ENCODE measurements at regions not wholly inside any gene's neighbourhood (a gene's known extent, or its start where the extent isn't known, plus 50 kb on each side); places are given as distances from the start of the nearest gene placed in this dataset.

GRCh38 chr4:123934096-123934495 lies 537.5 kb downstream of the SPRY1 start:
- Histone ChIP-seq H3K4me3 (ENCODE audit: low read length) (no peak overlapping the region), H3K4me1 (ENCODE audit: control insufficient read depth, insufficient read depth, low read length) (peaks cover 6% of the 10 kb centered on the region), H3K9ac (ENCODE audit: low read length) (no peak overlapping the region), H3K36me3 (ENCODE audit: control insufficient read depth, insufficient read depth, low read length) (no peaks in the 10 kb centered on the region), H3K27me3 (ENCODE audit: control insufficient read depth, insufficient read depth, low read length) (no peaks in the 10 kb centered on the region), H3K27ac (ENCODE audit: low read depth, low read length) (no peak overlapping the region)

- Histone ChIP-seq H3K4me3 (ENCODE audit: low read length) (no peak overlapping the region), H3K9ac (ENCODE audit: low read length) (no peak overlapping the region), H3K27ac (ENCODE audit: low read depth, low read length) (no peak overlapping the region), H3K36me3 (ENCODE audit: control insufficient read depth, insufficient read depth, low read length) (no peaks in the 10 kb centered on the region), H3K4me1 (ENCODE audit: control insufficient read depth, insufficient read depth, low read length) (peaks cover 6% of the 10 kb centered on the region), H3K27me3 (ENCODE audit: control insufficient read depth, insufficient read depth, low read length) (no peaks in the 10 kb centered on the region)
Measured at GRCh38 chr4:123936621-123937043, 540.0 kb downstream of the SPRY1 start.

DNA sequence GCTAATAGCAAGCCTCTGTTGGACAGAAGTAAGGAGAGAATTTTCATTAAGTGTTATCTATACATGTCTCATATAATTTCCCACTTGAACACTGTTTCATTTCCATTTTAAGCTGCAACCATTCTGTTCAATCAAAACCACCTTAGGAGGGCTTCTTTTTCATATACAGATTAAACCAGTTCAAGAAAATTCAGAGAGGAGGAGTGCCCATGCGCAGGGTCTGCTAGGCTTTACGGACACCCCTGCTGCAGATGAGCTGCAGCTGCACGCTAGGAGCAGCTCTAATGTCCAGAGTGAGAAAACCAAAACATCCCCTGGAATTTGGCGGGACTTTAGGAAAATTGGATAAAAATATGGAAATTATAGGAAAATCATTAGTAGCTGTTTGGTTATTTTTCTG lies 541.0 kb downstream of the SPRY1 start:
- H3K9ac ChIP-seq (ENCODE audit: low read length) = no peak overlapping the region
- no peaks in the 10 kb centered on the region for H3K36me3 ChIP-seq (ENCODE audit: control insufficient read depth, insufficient read depth, low read length)
- H3K4me3 ChIP-seq (ENCODE audit: low read length) = no peak overlapping the region
- peaks cover 6% of the 10 kb centered on the region for H3K4me1 ChIP-seq (ENCODE audit: control insufficient read depth, insufficient read depth, low read length)
- H3K27ac ChIP-seq (ENCODE audit: low read depth, low read length) = no peak overlapping the region
- H3K27me3 ChIP-seq (ENCODE audit: control insufficient read depth, insufficient read depth, low read length) = no peaks in the 10 kb centered on the region

DNA sequence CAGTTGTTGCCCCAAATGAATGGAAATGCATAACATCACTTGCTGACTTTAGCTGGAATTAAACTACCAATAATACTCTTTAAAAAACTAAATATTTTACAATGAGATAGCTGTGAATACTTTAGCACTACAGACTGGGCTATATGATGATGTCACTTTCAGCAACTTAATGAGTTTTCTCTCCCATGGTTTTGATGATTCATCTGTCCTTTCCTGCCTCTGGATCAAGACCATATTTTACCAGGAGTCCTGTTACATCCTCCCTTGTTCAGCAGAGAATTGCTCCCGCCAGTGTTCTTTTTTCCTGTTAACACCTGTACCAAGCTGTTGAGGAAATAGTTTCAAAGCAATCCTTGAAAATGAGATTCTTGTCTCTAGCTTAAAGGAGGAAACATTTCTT lies 543.0 kb downstream of the SPRY1 start:
- H3K4me3 ChIP-seq (ENCODE audit: low read length) = no peak overlapping the region
- no peaks in the 10 kb centered on the region for H3K36me3 ChIP-seq (ENCODE audit: control insufficient read depth, insufficient read depth, low read length)
- H3K4me1 ChIP-seq (ENCODE audit: control insufficient read depth, insufficient read depth, low read length) = peaks cover 6% of the 10 kb centered on the region
- no peak overlapping the region for H3K9ac ChIP-seq (ENCODE audit: low read length)
- H3K27ac ChIP-seq (ENCODE audit: low read depth, low read length) = no peak overlapping the region
- no peaks in the 10 kb centered on the region for H3K27me3 ChIP-seq (ENCODE audit: control insufficient read depth, insufficient read depth, low read length)

DNA sequence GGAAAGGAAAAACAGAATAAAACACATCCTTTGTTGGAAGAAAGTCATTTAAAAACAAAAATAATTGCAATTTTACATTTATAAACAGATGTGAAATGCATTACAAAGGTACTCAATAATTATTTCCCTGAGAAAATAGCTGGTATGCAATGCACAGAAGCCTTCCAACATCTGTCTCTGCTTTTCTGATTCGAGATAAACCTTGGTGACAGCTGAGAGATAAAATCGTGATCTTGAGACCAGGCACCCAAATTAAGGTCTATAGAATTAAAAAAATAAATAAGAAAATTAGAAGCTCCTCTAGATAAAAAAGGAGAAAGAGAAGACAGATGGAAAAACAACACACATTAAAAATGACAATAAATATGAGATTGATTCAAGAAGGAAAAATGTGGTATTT lies 544.0 kb downstream of the SPRY1 start:
- Histone ChIP-seq H3K9ac (ENCODE audit: low read length) (no peak overlapping the region), H3K36me3 (ENCODE audit: control insufficient read depth, insufficient read depth, low read length) (no peaks in the 10 kb centered on the region), H3K27ac (ENCODE audit: low read depth, low read length) (no peak overlapping the region), H3K4me1 (ENCODE audit: control insufficient read depth, insufficient read depth, low read length) (peaks cover 6% of the 10 kb centered on the region), H3K27me3 (ENCODE audit: control insufficient read depth, insufficient read depth, low read length) (no peaks in the 10 kb centered on the region), H3K4me3 (ENCODE audit: low read length) (no peak overlapping the region)

- H3K4me3 ChIP-seq (ENCODE audit: low read length) = no peak overlapping the region
- H3K27ac ChIP-seq (ENCODE audit: low read depth, low read length) = no peak overlapping the region
- H3K9ac ChIP-seq (ENCODE audit: low read length) = no peak overlapping the region
- no peaks in the 10 kb centered on the region for H3K27me3 ChIP-seq (ENCODE audit: control insufficient read depth, insufficient read depth, low read length)
- H3K36me3 ChIP-seq (ENCODE audit: control insufficient read depth, insufficient read depth, low read length) = no peaks in the 10 kb centered on the region
- peaks cover 6% of the 10 kb centered on the region for H3K4me1 ChIP-seq (ENCODE audit: control insufficient read depth, insufficient read depth, low read length)
Measured at GRCh38 chr4:123941306-123941705, 544.7 kb downstream of the SPRY1 start.

DNA sequence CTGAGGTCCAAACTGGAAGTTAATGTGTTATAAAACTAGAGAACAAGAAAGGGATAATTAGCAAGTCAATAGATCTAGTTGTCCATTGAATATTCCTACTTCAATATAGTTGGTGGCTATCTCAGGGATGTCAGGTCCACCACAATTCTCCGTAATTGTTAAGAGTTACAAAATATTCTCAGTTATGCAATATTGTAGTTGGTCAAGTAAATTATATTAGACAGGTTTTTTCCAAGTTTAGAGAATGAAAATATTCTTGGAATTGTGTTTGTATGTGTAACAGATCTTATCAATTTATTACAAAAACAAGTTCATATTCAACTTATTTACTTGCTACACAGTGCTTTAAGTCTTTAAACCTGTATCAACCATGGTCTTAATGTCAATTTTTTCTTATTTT lies 547.4 kb downstream of the SPRY1 start:
- Histone ChIP-seq H3K9ac (ENCODE audit: low read length) (no peak overlapping the region), H3K27me3 (ENCODE audit: control insufficient read depth, insufficient read depth, low read length) (no peaks in the 10 kb centered on the region), H3K4me1 (ENCODE audit: control insufficient read depth, insufficient read depth, low read length) (no peaks in the 10 kb centered on the region), H3K36me3 (ENCODE audit: control insufficient read depth, insufficient read depth, low read length) (no peaks in the 10 kb centered on the region), H3K4me3 (ENCODE audit: low read length) (no peak overlapping the region), H3K27ac (ENCODE audit: low read depth, low read length) (no peak overlapping the region)

- H3K9ac ChIP-seq (ENCODE audit: low read length) = no peak overlapping the region
- no peak overlapping the region for H3K4me3 ChIP-seq (ENCODE audit: low read length)
- H3K27ac ChIP-seq (ENCODE audit: low read depth, low read length) = no peak overlapping the region
- no peaks in the 10 kb centered on the region for H3K4me1 ChIP-seq (ENCODE audit: control insufficient read depth, insufficient read depth, low read length)
- no peaks in the 10 kb centered on the region for H3K27me3 ChIP-seq (ENCODE audit: control insufficient read depth, insufficient read depth, low read length)
- no peaks in the 10 kb centered on the region for H3K36me3 ChIP-seq (ENCODE audit: control insufficient read depth, insufficient read depth, low read length)
Measured at GRCh38 chr4:123945301-123945700, 548.7 kb downstream of the SPRY1 start.

DNA sequence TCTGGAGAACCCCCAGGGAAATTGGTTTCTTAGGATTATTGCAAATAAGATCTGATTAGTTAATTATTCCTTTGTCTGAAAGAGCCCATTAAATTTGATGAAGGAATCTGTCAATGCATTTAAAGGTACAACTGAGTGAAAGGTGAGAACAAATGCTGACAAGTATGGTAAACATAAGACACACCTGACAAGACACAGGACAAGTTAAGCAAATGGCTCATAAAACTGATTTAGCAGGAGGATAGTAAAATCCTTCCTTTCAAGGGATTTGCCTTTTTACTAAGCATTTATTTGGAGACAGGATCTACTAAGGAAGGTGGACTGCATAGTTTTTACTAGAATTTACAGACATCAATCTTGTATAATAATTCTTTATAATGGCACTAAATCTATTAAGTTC lies 553.9 kb downstream of the SPRY1 start:
- Histone ChIP-seq H3K4me3 (ENCODE audit: low read length) (no peak overlapping the region), H3K27ac (ENCODE audit: low read depth, low read length) (no peak overlapping the region), H3K36me3 (ENCODE audit: control insufficient read depth, insufficient read depth, low read length) (no peaks in the 10 kb centered on the region), H3K9ac (ENCODE audit: low read length) (no peak overlapping the region), H3K4me1 (ENCODE audit: control insufficient read depth, insufficient read depth, low read length) (no peaks in the 10 kb centered on the region), H3K27me3 (ENCODE audit: control insufficient read depth, insufficient read depth, low read length) (no peaks in the 10 kb centered on the region)

DNA sequence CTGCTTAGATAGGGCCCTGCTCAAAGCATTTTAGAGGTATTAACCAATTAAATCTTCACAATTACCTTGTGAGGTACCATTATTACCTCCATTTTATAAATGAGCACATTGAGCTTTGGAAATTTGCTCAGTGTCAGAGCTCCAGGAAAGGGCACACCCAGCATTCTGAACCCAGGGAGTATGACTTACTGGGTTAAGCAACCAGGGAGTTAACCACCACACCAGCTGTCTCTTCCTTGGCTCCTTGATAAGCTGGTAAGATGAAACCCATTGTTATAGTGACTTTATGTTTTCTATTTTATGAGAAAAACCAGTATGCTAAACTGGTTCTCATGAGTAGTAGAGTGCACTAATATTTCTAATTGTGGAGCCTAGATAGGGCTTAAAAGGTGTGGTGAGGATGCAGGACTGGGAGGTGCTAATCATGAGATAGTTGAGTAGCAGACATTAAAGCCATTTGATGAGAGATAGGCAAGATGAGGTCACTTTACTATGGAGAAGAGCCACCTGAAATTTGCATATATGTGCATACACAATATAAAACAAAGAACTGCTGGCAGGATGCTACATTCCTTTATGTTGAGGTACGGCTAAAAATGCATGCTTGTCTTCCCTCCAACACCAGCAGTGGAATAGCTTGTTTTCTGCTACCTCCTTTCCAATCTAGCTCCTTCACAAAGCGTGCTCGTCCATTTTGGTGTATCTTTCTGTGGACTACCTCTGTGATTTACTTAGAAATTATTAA lies 556.1 kb downstream of the SPRY1 start:
- Histone ChIP-seq H3K9ac (ENCODE audit: low read length) (no peak overlapping the region), H3K4me1 (ENCODE audit: control insufficient read depth, insufficient read depth, low read length) (no peaks in the 10 kb centered on the region), H3K36me3 (ENCODE audit: control insufficient read depth, insufficient read depth, low read length) (no peaks in the 10 kb centered on the region), H3K4me3 (ENCODE audit: low read length) (no peak overlapping the region), H3K27ac (ENCODE audit: low read depth, low read length) (no peak overlapping the region), H3K27me3 (ENCODE audit: control insufficient read depth, insufficient read depth, low read length) (no peaks in the 10 kb centered on the region)

DNA sequence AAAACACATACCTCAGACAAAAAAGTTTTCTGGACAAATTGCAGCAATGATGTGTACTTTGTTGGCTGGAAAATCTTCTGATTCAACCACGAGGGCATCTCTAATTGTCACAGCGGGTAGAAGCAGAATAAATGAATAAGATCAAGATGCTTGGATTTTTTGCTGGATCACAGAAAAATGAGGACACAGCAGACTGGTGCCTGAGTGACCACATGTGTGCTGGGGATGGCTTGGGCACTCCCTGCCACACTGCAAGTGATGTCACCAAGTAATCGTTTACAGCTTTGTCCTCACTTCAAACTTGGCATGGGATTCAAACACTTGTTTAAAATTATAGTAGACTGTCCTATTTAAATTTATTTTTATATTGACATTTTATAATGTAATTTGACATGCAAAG lies 557.0 kb downstream of the SPRY1 start:
- H3K36me3 ChIP-seq (ENCODE audit: control insufficient read depth, insufficient read depth, low read length) = no peaks in the 10 kb centered on the region
- H3K4me3 ChIP-seq (ENCODE audit: low read length) = no peak overlapping the region
- H3K4me1 ChIP-seq (ENCODE audit: control insufficient read depth, insufficient read depth, low read length) = no peaks in the 10 kb centered on the region
- no peak overlapping the region for H3K27ac ChIP-seq (ENCODE audit: low read depth, low read length)
- no peak overlapping the region for H3K9ac ChIP-seq (ENCODE audit: low read length)
- H3K27me3 ChIP-seq (ENCODE audit: control insufficient read depth, insufficient read depth, low read length) = no peaks in the 10 kb centered on the region

DNA sequence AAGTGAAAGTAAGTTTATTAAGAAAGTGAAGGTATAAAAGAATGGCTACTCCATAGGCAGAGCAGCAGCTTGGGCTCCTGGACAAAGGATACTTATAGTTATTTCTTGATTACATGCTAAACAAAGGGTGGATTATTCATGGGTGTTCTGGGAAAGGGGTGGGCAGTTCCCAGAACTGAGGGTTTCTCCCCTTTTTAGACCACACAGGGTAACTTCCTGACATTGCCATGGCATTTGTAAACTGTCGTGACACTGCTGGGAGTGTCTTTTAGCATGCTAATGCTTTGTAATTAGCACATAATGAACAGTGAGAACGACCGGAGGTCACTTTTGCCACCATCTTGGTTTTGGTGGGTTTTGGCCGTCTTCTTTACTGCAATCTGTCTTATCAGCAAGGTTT lies 557.6 kb downstream of the SPRY1 start:
- H3K36me3 ChIP-seq (ENCODE audit: control insufficient read depth, insufficient read depth, low read length) = no peaks in the 10 kb centered on the region
- no peak overlapping the region for H3K4me3 ChIP-seq (ENCODE audit: low read length)
- H3K27me3 ChIP-seq (ENCODE audit: control insufficient read depth, insufficient read depth, low read length) = no peaks in the 10 kb centered on the region
- no peak overlapping the region for H3K9ac ChIP-seq (ENCODE audit: low read length)
- no peak overlapping the region for H3K27ac ChIP-seq (ENCODE audit: low read depth, low read length)
- H3K4me1 ChIP-seq (ENCODE audit: control insufficient read depth, insufficient read depth, low read length) = no peaks in the 10 kb centered on the region

DNA sequence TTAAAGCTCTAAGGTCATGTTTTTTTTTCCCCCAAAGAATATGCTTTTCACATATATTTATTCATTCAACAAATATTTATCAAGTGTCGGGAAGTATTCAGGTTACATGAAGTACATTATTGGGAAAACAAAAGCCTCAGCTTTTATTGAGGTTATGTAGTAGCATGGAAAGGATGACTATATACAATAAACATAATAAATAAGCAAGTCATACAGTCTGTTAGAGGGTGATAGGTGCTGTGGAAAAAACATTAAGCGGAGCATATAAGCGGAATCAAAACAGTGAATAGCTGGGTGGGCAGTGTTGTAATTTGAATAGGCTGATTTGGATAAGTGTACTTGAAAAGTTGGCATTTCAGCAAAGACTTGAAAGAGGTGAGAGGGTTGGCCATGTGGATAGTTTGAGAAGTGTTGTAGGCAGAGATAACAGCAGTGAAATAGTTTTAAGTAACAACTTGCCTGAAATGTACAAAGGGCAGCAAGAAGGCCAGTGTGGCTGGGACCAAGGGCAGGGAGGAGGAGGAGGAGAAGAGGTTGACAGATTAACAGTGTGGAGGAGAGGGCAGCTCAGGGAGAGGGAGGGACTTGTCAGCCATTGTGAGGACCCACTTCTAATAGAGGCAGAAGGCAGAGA lies 558.7 kb downstream of the SPRY1 start:
- no peak overlapping the region for H3K4me3 ChIP-seq (ENCODE audit: low read length)
- no peaks in the 10 kb centered on the region for H3K27me3 ChIP-seq (ENCODE audit: control insufficient read depth, insufficient read depth, low read length)
- no peaks in the 10 kb centered on the region for H3K4me1 ChIP-seq (ENCODE audit: control insufficient read depth, insufficient read depth, low read length)
- H3K9ac ChIP-seq (ENCODE audit: low read length) = no peak overlapping the region
- H3K36me3 ChIP-seq (ENCODE audit: control insufficient read depth, insufficient read depth, low read length) = no peaks in the 10 kb centered on the region
- H3K27ac ChIP-seq (ENCODE audit: low read depth, low read length) = no peak overlapping the region
